ENCODE measurements at regions not wholly inside any gene's neighbourhood (a gene's known extent, or its start where the extent isn't known, plus 50 kb on each side); places are given as distances from the start of the nearest gene placed in this dataset.
A peak's percentile ranks its signal among the peaks of the same experiment; 100 is the strongest.

DNA sequence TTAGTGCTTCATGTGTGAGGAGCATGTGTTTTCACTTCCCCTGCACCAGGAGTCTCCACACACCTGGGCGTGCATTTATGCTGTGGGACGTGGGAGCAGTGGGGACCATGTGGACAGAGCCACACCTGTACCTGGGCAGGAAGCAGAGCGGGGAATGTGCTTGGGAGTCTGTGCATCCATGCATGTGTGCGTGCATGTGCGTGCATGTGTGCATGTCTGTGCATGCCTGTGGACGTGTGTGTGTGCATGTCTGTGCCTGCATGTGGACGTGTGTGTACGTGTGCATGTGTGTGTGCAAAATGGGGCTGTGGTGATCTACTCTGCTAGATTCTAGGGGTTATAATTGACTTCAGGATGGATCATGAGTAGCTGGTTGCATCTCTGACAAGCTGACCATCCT lies 224.0 kb upstream of the GMDS start:
- Histone ChIP-seq H3K18ac (ENCODE audit: low read length) (peak overlapping the region; percentile 31), H2AK5ac (ENCODE audit: low read depth, low read length) (no peak overlapping the region), H3K27me3 (ENCODE audit: control insufficient read depth in 3 of 3, insufficient read depth in 3 of 3, low read depth in 1 of 3, low read length in 3 of 3) (peaks cover 0 to 23% (median 0%) of the 10 kb centered on the region in 3 experiments), H4K8ac (ENCODE audit: low read depth, low read length) (no peak overlapping the region), H3K4me3 (ENCODE audit: low read length in 2 of 2) (peak overlapping the region in 1 of 2 donors; percentile 22), H2BK12ac (ENCODE audit: low read length) (no peak overlapping the region), H3K79me1 (ENCODE audit: low read depth, low read length) (no peaks in the 10 kb centered on the region), H3K36me3 (replicated peaks in 1 of 2; ENCODE audit: control insufficient read depth in 2 of 2, insufficient read depth in 2 of 2, low read length in 2 of 2) (no peaks in the 10 kb centered on the region), H2BK5ac (ENCODE audit: low read length) (no peak overlapping the region), H3K4me2 (ENCODE audit: insufficient read depth, low read length, poor library complexity, severe bottlenecking) (no peak overlapping the region), H2BK120ac (ENCODE audit: low read depth, low read length) (no peak overlapping the region), H3K23ac (ENCODE audit: low read depth, low read length, poor library complexity) (no peak overlapping the region), H4K91ac (ENCODE audit: low read depth, low read length, poor library complexity) (no peak overlapping the region), H3K9ac (ENCODE audit: low read depth, low read length, poor library complexity) (no peak overlapping the region), H3K4ac (ENCODE audit: low read length) (no peak overlapping the region), H3K27ac (replicated peaks; ENCODE audit: low read length) (no peak overlapping the region), H2BK15ac (ENCODE audit: low read length) (no peak overlapping the region), H3K9me3 (replicated peaks in 1 of 2; ENCODE audit: control insufficient read depth in 2 of 2, insufficient read depth in 1 of 2, low read depth in 1 of 2, low read length in 2 of 2) (peaks cover 0 to 2% of the 10 kb centered on the region in 2 donors), H3K4me1 (ENCODE audit: control insufficient read depth in 2 of 2, insufficient read depth in 1 of 2, low read depth in 1 of 2, low read length in 2 of 2) (peaks cover 0 to 6% of the 10 kb centered on the region in 2 donors), H3K14ac (ENCODE audit: low read length) (peak overlapping the region; percentile 49), H2AFZ (ENCODE audit: low read length) (no peak overlapping the region)
- WGBS, 2 donors (ENCODE audit: extremely low coverage in 2 of 2, insufficient read length in 2 of 2, insufficient replicate concordance in 1 of 2) = no CpG with 5 or more reads among the region's 8 CpGs
- no peak for DNase-seq (ENCODE audit: low spot score)

DNA sequence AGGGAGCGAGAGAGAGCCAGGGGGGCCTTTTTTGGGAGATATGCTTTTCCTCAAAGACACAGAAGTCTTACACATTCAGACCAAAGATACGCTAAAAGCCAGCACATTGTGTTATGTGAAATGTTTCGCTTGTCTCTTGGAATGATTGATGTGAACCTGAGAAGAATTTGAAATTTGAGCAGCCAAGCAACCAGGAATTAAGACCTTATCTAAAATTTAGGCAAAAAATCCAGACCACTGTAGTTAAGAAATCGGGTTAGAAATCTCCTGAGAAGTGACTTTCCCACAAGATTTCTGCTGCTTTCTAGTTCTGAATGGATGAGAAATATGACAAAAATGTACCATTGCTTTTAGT lies 223.2 kb upstream of the GMDS start:
- Histone ChIP-seq H4K8ac (ENCODE audit: low read depth, low read length) (no peak overlapping the region), H3K18ac (ENCODE audit: low read length) (no peak overlapping the region), H3K36me3 (replicated peaks in 1 of 2; ENCODE audit: control insufficient read depth in 2 of 2, insufficient read depth in 2 of 2, low read length in 2 of 2) (no peaks in the 10 kb centered on the region), H3K27me3 (ENCODE audit: control insufficient read depth in 3 of 3, insufficient read depth in 3 of 3, low read depth in 1 of 3, low read length in 3 of 3) (peaks cover 0 to 23% (median 0%) of the 10 kb centered on the region in 3 experiments), H3K4me1 (ENCODE audit: control insufficient read depth in 2 of 2, insufficient read depth in 1 of 2, low read depth in 1 of 2, low read length in 2 of 2) (peaks cover 0 to 6% of the 10 kb centered on the region in 2 donors), H3K79me1 (ENCODE audit: low read depth, low read length) (no peaks in the 10 kb centered on the region), H2BK120ac (ENCODE audit: low read depth, low read length) (no peak overlapping the region), H4K91ac (ENCODE audit: low read depth, low read length, poor library complexity) (no peak overlapping the region), H3K4me3 (ENCODE audit: low read length in 2 of 2) (no peak overlapping the region), H3K9ac (ENCODE audit: low read depth, low read length, poor library complexity) (no peak overlapping the region), H2BK12ac (ENCODE audit: low read length) (no peak overlapping the region), H2AFZ (ENCODE audit: low read length) (no peak overlapping the region), H3K9me3 (replicated peaks in 1 of 2; ENCODE audit: control insufficient read depth in 2 of 2, insufficient read depth in 1 of 2, low read depth in 1 of 2, low read length in 2 of 2) (peaks cover 0 to 2% of the 10 kb centered on the region in 2 donors), H2BK5ac (ENCODE audit: low read length) (no peak overlapping the region), H2BK15ac (ENCODE audit: low read length) (no peak overlapping the region), H3K4me2 (ENCODE audit: insufficient read depth, low read length, poor library complexity, severe bottlenecking) (no peak overlapping the region), H2AK5ac (ENCODE audit: low read depth, low read length) (no peak overlapping the region), H3K27ac (replicated peaks; ENCODE audit: low read length) (no peak overlapping the region), H3K4ac (ENCODE audit: low read length) (no peak overlapping the region), H3K23ac (ENCODE audit: low read depth, low read length, poor library complexity) (no peak overlapping the region), H3K14ac (ENCODE audit: low read length) (no peak overlapping the region)
- DNase-seq (ENCODE audit: low spot score) = no peak
- WGBS, 2 donors (ENCODE audit: extremely low coverage in 2 of 2, insufficient read length in 2 of 2, insufficient replicate concordance in 1 of 2) = 100% methylated on average over 1 of the region's 4 CpGs; no CpG with 5 or more reads in 1 of the 2 donors

DNA sequence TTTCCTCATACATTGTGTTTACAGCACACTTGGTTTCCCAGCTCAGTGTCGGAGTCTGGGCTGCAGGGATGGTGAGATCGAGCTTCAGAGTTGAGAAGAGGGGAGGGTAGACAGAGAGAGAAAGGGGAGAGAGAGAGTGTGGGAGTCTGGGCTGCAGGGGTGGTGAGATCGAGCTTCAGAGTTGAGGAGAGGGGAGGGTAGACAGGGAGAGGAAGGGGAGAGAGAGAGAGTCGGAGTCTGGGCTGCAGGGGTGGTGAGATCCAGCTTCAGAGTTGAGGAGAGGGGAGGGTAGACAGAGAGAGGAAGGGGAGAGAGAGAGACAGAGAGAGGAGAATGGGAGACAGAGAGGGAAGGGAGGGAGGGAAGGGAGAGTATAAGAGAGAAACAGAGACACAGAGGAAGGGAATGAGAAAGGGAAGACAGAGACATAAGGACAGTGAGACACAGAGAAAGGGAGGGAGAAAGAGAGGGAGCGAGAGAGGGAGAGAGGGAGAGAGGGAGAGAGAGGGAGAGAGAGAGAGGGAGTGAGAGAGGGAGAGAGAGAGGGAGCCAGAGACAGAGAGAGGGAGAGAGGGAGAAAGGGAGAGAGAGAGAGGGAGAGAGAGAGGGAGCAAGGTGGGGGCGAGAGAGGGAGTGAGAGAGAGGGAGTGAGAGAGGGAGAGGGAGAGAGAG lies 222.7 kb upstream of the GMDS start:
- Histone ChIP-seq H3K9me3 (replicated peaks in 1 of 2; ENCODE audit: control insufficient read depth in 2 of 2, insufficient read depth in 1 of 2, low read depth in 1 of 2, low read length in 2 of 2) (peaks cover 0 to 2% of the 10 kb centered on the region in 2 donors), H2BK15ac (ENCODE audit: low read length) (no peak overlapping the region), H3K4me2 (ENCODE audit: insufficient read depth, low read length, poor library complexity, severe bottlenecking) (no peak overlapping the region), H3K14ac (ENCODE audit: low read length) (no peak overlapping the region), H2BK12ac (ENCODE audit: low read length) (no peak overlapping the region), H2AFZ (ENCODE audit: low read length) (no peak overlapping the region), H3K79me1 (ENCODE audit: low read depth, low read length) (no peaks in the 10 kb centered on the region), H2AK5ac (ENCODE audit: low read depth, low read length) (no peak overlapping the region), H3K23ac (ENCODE audit: low read depth, low read length, poor library complexity) (no peak overlapping the region), H2BK5ac (ENCODE audit: low read length) (no peak overlapping the region), H4K91ac (ENCODE audit: low read depth, low read length, poor library complexity) (no peak overlapping the region), H3K27me3 (ENCODE audit: control insufficient read depth in 3 of 3, insufficient read depth in 3 of 3, low read depth in 1 of 3, low read length in 3 of 3) (peaks cover 0 to 23% (median 0%) of the 10 kb centered on the region in 3 experiments), H4K8ac (ENCODE audit: low read depth, low read length) (no peak overlapping the region), H3K9ac (ENCODE audit: low read depth, low read length, poor library complexity) (no peak overlapping the region), H3K36me3 (replicated peaks in 1 of 2; ENCODE audit: control insufficient read depth in 2 of 2, insufficient read depth in 2 of 2, low read length in 2 of 2) (no peaks in the 10 kb centered on the region), H3K27ac (replicated peaks; ENCODE audit: low read length) (no peak overlapping the region), H3K4ac (ENCODE audit: low read length) (no peak overlapping the region), H3K4me1 (ENCODE audit: control insufficient read depth in 2 of 2, insufficient read depth in 1 of 2, low read depth in 1 of 2, low read length in 2 of 2) (peaks cover 0 to 6% of the 10 kb centered on the region in 2 donors), H3K18ac (ENCODE audit: low read length) (no peak overlapping the region), H3K4me3 (ENCODE audit: low read length in 2 of 2) (no peak overlapping the region), H2BK120ac (ENCODE audit: low read depth, low read length) (no peak overlapping the region)
- no peak for DNase-seq (ENCODE audit: low spot score)
- WGBS, 2 donors (ENCODE audit: extremely low coverage in 2 of 2, insufficient read length in 2 of 2, insufficient replicate concordance in 1 of 2) = 82% methylated on average over 1 of the region's 6 CpGs; no CpG with 5 or more reads in 1 of the 2 donors

DNA sequence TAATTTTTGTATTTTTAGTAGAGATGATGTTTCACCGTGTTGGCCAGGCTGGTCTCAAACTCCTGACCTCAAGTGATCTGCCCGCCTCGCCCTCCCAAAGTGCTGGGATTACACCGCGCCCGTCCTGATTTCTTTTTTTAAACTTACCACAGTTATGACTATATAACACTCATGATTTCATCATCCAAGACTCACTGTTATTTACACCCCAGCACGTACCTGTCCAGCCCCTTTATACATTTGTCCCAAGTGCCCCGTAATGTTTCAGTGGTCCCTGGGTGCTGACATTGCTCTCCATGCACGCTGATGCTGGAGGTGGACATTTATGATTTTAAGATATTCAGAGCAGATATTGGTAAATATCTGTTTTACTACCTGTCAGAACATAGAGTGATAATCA lies 219.9 kb upstream of the GMDS start:
- no peak overlapping the region for H3K23ac ChIP-seq (ENCODE audit: low read depth, low read length, poor library complexity)
- H4K8ac ChIP-seq (ENCODE audit: low read depth, low read length) = no peak overlapping the region
- no peak for DNase-seq (ENCODE audit: low spot score)
- H2AK5ac ChIP-seq (ENCODE audit: low read depth, low read length) = no peak overlapping the region
- no CpG with 5 or more reads among the region's 9 CpGs for WGBS, 2 donors (ENCODE audit: extremely low coverage in 2 of 2, insufficient read length in 2 of 2, insufficient replicate concordance in 1 of 2)
- H4K91ac ChIP-seq (ENCODE audit: low read depth, low read length, poor library complexity) = no peak overlapping the region
- no peak overlapping the region for H3K18ac ChIP-seq (ENCODE audit: low read length)
- H2BK12ac ChIP-seq (ENCODE audit: low read length) = no peak overlapping the region
- H3K9me3 ChIP-seq (replicated peaks in 1 of 2; ENCODE audit: control insufficient read depth in 2 of 2, insufficient read depth in 1 of 2, low read depth in 1 of 2, low read length in 2 of 2) = peaks cover 0 to 2% of the 10 kb centered on the region in 2 donors
- H3K14ac ChIP-seq (ENCODE audit: low read length) = no peak overlapping the region
- no peak overlapping the region for H2BK5ac ChIP-seq (ENCODE audit: low read length)
- H3K4me3 ChIP-seq (ENCODE audit: low read length in 2 of 2) = no peak overlapping the region
- H3K4ac ChIP-seq (ENCODE audit: low read length) = no peak overlapping the region
- peaks cover 0 to 18% (median 0%) of the 10 kb centered on the region in 3 experiments for H3K27me3 ChIP-seq (ENCODE audit: control insufficient read depth in 3 of 3, insufficient read depth in 3 of 3, low read depth in 1 of 3, low read length in 3 of 3)
- H3K4me1 ChIP-seq (ENCODE audit: control insufficient read depth in 2 of 2, insufficient read depth in 1 of 2, low read depth in 1 of 2, low read length in 2 of 2) = peaks cover 0 to 2% of the 10 kb centered on the region in 2 donors
- H2BK15ac ChIP-seq (ENCODE audit: low read length) = no peak overlapping the region
- no peak overlapping the region for H3K9ac ChIP-seq (ENCODE audit: low read depth, low read length, poor library complexity)
- H3K4me2 ChIP-seq (ENCODE audit: insufficient read depth, low read length, poor library complexity, severe bottlenecking) = no peak overlapping the region
- H2BK120ac ChIP-seq (ENCODE audit: low read depth, low read length) = no peak overlapping the region
- H3K36me3 ChIP-seq (replicated peaks in 1 of 2; ENCODE audit: control insufficient read depth in 2 of 2, insufficient read depth in 2 of 2, low read length in 2 of 2) = no peaks in the 10 kb centered on the region
- H3K27ac ChIP-seq (replicated peaks; ENCODE audit: low read length) = no peak overlapping the region
- no peak overlapping the region for H2AFZ ChIP-seq (ENCODE audit: low read length)
- H3K79me1 ChIP-seq (ENCODE audit: low read depth, low read length) = no peaks in the 10 kb centered on the region
